Glutamatergic neuron (in vitro differentiated cells): ENCODE measurements at regions not wholly inside any gene's neighbourhood (a gene's known extent, or its start where the extent isn't known, plus 50 kb on each side); places are given as distances from the start of the nearest gene placed in this dataset.
"Not testable (repeated sequence)": the region's sequence is repeated elsewhere in the genome, so short reads cannot be mapped to it uniquely, and the experiment has no call there.

ENCODE experiments used
- DNase-seq: peaks from one replicate; pipeline ENCODE4 v3.0.0; 2022
- H3K27ac Mint-ChIP-seq: one replicate; pipeline ENCODE4 v1.8.0; 2020; ENCODE audit warnings: mild to moderate bottlenecking, mixed read lengths, inconsistent platforms; ENCODE audit not compliant: unreplicated experiment
- H3K27me3 Mint-ChIP-seq: one replicate; pipeline ENCODE4 v1.8.0; 2020; ENCODE audit warnings: mild to moderate bottlenecking, moderate library complexity, mixed read lengths, inconsistent platforms; ENCODE audit not compliant: unreplicated experiment
- H3K36me3 Mint-ChIP-seq: one replicate; pipeline ENCODE4 v1.8.0; 2020; ENCODE audit warnings: mild to moderate bottlenecking, mixed read lengths, inconsistent platforms; ENCODE audit not compliant: unreplicated experiment
- H3K4me1 Mint-ChIP-seq: one replicate; pipeline ENCODE4 v1.8.0; 2020; ENCODE audit warnings: mild to moderate bottlenecking, low read depth, mixed read lengths, inconsistent platforms; ENCODE audit not compliant: unreplicated experiment
- H3K4me3 Mint-ChIP-seq: one replicate; pipeline ENCODE4 v1.8.0; 2020; ENCODE audit warnings: mild to moderate bottlenecking, mixed read lengths, inconsistent platforms; ENCODE audit not compliant: unreplicated experiment
- H3K9me3 Mint-ChIP-seq: one replicate; pipeline ENCODE4 v1.8.0; 2020; ENCODE audit warnings: mild to moderate bottlenecking, moderate library complexity, mixed read lengths, inconsistent platforms; ENCODE audit not compliant: unreplicated experiment
- TF ChIP-seq, protein P1 (sequence below): fragments of 200-600 bp; sonication (generic); IDR thresholded peaks from one replicate; pipeline ENCODE4 v1.5.0; 2021; ENCODE audit not compliant: partially characterized antibody, unreplicated experiment

DNA sequence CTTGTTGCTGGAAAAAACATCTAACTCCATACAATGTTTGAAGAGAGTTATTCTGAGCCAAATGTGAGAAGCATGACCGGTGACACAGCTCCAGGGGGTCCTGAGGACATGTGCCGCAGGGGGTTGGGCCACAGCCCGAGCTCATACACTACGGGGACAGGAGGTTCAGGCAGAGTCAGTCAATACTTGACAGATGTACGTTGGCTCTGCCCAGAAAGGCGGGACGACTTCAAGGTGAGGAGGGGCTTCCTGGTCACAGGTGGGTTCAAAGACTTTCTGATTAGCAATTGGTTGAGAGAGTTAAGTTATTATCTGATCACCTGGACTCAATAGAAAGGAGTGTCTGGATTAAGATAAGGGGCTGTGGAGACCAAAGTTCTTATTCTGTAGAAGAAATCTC lies 143.8 kb downstream of the NPIPB11 start:
- not testable (repeated sequence) for H3K4me3 Mint-ChIP-seq, DNase-seq, H3K36me3 Mint-ChIP-seq, H3K9me3 Mint-ChIP-seq, H3K27ac Mint-ChIP-seq, H3K27me3 Mint-ChIP-seq, H3K4me1 Mint-ChIP-seq

GRCh38 chr16:29261427-29262248 lies 144.9 kb downstream of the NPIPB11 start:
- DNase-seq, H3K9me3 Mint-ChIP-seq, H3K27me3 Mint-ChIP-seq, H3K27ac Mint-ChIP-seq, H3K36me3 Mint-ChIP-seq, H3K4me3 Mint-ChIP-seq, H3K4me1 Mint-ChIP-seq: not testable (repeated sequence)

DNA sequence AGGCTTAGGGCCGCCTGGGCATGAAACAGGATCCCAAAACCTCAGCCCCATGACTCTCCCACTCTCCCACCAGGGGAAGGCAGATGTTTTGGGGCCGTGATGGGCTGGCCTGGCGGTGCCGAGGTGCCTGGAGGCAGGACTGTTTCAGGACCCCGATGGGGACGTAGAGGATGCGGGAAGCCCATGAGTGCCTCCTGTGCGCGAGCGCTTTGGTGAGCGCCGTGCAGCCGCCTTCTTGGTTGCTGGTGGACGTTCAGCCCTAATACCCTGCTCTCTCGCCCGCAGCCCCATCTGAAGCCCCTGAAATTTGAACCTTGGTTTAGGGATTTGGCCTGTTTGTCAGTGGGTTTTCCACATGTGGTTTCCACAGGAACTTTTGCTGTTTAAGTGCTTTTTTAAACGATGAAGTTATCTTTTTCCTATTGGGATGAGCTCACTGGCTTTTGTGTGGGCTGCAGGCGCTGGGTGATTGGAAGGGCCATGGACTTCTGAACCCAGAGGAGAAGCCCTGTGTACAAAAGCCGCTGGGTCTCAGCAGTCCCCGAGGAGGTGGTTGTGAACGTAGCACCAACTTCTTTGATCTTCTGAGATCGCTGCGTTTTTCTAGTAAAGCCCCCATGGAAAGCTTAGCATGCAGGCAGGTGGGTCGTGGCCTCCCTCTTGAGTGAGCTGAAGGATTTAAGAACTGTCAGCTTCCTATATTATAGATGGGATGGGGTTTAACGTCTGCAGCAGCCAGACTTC lies 145.7 kb downstream of the NPIPB11 start:
- H3K27ac Mint-ChIP-seq, DNase-seq, H3K36me3 Mint-ChIP-seq, H3K27me3 Mint-ChIP-seq, H3K9me3 Mint-ChIP-seq, H3K4me3 Mint-ChIP-seq: not testable (repeated sequence)
- H3K4me1 Mint-ChIP-seq, result peaks cover 12% of the 10 kb centered on the region

GRCh38 chr16:29259635-29260457 lies 146.7 kb downstream of the NPIPB11 start:
- H3K27me3 Mint-ChIP-seq, H3K27ac Mint-ChIP-seq, H3K9me3 Mint-ChIP-seq, H3K4me3 Mint-ChIP-seq, DNase-seq, H3K36me3 Mint-ChIP-seq: not testable (repeated sequence)
- H3K4me1 Mint-ChIP-seq, result peaks cover 13% of the 10 kb centered on the region

DNA sequence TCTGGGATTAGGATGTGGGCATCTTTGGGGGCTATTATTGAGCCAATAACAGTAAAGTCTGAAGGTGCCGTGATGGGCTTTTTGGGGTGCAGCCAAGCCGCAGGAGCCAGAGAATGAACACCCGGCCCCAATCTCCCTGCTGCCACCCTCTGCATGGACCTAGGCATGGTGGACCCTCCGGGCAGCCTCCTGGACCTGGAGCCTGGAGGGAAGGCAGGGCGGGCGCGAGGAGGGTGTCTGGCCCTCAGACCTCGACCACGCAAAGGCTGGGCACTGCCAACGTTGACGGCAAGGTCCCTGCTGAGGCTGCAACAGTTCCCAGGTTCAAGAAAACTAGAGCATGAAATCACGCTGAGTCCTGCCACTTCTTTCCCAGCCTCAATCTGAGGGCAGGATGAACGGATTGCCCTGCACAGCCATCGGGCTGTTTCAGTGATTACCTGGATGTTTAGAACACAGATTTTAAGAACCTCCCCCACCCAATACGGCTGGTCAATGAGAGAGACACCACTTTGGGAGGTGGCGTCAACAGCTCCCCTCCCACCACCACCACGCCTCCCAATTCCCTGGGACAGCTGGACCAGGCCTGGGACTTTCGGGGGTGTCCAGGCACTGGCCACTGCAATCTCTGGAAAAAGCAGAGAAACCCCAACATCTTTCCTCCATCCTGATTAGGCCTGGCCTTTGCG lies 147.4 kb downstream of the NPIPB11 start:
- H3K9me3 Mint-ChIP-seq, H3K36me3 Mint-ChIP-seq, DNase-seq, H3K4me3 Mint-ChIP-seq, H3K27me3 Mint-ChIP-seq, H3K27ac Mint-ChIP-seq: not testable (repeated sequence)
- peaks cover 13% of the 10 kb centered on the region for H3K4me1 Mint-ChIP-seq

DNA sequence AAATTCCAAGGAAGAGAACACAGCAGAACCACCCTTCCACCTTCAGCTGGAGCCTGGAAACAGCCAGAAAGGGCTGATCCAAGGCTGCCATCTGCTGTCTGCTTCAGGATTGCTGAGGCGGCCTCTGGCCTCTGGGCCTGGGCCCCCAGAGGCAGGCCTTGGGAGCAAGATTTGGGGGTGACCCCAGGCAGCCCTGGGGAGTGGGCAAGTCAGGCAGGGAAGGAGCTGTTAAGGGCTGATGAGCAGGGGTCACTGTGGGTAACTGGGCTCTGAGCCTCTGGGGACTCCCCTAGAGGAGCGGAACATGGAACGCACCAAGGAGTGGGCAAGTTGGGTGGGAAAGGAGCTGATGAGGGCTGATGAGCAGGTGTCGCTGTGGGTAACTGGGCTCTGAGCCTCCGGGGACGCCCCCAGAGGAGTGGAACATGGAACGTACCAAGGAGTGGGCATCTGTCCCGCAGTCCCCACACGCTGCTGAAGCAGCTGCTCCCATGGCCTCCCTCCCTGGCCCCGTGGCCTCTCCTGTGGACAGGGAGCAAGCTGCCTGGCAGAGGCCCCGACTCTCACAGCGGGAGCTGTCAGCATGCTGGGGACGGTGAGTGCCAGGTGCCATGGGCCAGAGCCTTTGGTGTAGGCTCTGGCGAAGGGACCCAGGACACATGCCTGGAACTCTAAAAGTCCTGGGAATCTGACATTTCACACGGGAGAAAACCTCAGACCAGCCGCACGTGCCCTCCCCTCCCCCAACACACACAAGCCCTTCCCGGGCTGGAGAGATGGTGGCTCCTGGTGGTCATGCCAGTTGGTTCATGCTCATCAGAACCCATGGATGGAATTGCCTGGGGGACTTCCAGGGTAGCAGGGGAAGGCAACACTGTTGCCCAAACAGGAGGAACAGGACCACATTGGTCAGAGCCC lies 148.8 kb downstream of the NPIPB11 start:
- peaks cover 13% of the 10 kb centered on the region for H3K4me1 Mint-ChIP-seq

GRCh38 chr16:29256501-29256981 lies 150.0 kb downstream of the NPIPB11 start:
- no peaks in the 10 kb centered on the region for H3K36me3 Mint-ChIP-seq
- peaks cover 5% of the 10 kb centered on the region for H3K9me3 Mint-ChIP-seq
- peak; percentile 37 for DNase-seq
- H3K4me3 Mint-ChIP-seq, result no peak overlapping the region
- TF ChIP-seq, protein P1, sequence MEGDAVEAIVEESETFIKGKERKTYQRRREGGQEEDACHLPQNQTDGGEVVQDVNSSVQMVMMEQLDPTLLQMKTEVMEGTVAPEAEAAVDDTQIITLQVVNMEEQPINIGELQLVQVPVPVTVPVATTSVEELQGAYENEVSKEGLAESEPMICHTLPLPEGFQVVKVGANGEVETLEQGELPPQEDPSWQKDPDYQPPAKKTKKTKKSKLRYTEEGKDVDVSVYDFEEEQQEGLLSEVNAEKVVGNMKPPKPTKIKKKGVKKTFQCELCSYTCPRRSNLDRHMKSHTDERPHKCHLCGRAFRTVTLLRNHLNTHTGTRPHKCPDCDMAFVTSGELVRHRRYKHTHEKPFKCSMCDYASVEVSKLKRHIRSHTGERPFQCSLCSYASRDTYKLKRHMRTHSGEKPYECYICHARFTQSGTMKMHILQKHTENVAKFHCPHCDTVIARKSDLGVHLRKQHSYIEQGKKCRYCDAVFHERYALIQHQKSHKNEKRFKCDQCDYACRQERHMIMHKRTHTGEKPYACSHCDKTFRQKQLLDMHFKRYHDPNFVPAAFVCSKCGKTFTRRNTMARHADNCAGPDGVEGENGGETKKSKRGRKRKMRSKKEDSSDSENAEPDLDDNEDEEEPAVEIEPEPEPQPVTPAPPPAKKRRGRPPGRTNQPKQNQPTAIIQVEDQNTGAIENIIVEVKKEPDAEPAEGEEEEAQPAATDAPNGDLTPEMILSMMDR, result no peak
- peaks cover 10% of the 10 kb centered on the region for H3K27me3 Mint-ChIP-seq
- no peak overlapping the region for H3K27ac Mint-ChIP-seq
- peaks cover 11% of the 10 kb centered on the region for H3K4me1 Mint-ChIP-seq

More for the DNA sequence above, 148.8 kb downstream of the NPIPB11 start:
- DNase-seq, H3K4me3 Mint-ChIP-seq, H3K27me3 Mint-ChIP-seq, H3K9me3 Mint-ChIP-seq, H3K36me3 Mint-ChIP-seq: not testable (repeated sequence)
- H3K27ac Mint-ChIP-seq, result peak overlapping the region; percentile 28

DNA sequence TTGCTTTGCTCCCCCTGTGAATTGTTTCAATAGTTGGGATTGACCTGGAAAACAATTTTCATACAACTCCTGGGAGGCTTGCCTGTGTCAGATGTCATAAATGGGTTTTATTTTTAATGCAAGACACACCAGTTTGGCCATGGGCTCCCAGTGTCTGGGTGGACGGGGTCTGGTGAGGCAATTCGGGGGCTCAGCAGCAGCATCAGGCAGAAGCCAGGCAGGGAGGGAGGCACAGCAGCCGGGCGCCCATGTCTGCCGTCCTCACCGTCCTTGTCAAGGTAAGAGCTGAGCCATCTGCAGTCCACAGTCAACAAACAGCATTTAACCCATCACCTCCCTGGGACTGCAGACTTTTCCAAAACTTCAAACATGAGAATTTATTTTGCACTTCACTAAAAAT lies 150.6 kb downstream of the NPIPB11 start:
- H3K27me3 Mint-ChIP-seq, H3K9me3 Mint-ChIP-seq, H3K4me3 Mint-ChIP-seq, H3K27ac Mint-ChIP-seq, DNase-seq, H3K36me3 Mint-ChIP-seq: not testable (repeated sequence)
- H3K4me1 Mint-ChIP-seq, result peaks cover 11% of the 10 kb centered on the region

DNA sequence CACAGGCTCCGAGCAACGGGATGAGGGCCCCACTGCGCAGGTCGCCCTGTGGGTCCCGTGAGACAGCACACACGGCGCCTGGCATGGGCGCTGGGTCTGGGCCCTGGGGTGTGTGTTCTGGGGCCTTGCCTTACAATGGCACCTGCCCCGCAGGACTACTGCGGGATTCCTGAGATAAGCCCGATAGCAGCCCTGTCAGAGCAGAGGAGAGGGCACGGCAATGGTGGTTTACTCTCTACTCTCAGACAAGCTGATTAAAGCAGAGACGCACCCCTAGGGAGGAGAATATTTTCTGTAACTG lies 151.1 kb downstream of the NPIPB11 start:
- H3K4me1 Mint-ChIP-seq, result peaks cover 11% of the 10 kb centered on the region
- not testable (repeated sequence) for H3K9me3 Mint-ChIP-seq, H3K27ac Mint-ChIP-seq, H3K27me3 Mint-ChIP-seq, H3K4me3 Mint-ChIP-seq, H3K36me3 Mint-ChIP-seq, DNase-seq
